ENCODE measurements at regions not wholly inside any gene's neighbourhood (a gene's known extent, or its start where the extent isn't known, plus 50 kb on each side); places are given as distances from the start of the nearest gene placed in this dataset.

GRCh38 chr13:67964986-67965385 lies 734.9 kb upstream of the PCDH9 start:
- TF ChIP-seq CTCF (IDR thresholded peaks at IDR 0.05; ENCODE audit: low read depth, low read length, poor library complexity, severe bottlenecking) = no peak
- TF ChIP-seq EZH2phosphoT487 (IDR thresholded peaks at IDR 0.05; ENCODE audit: borderline replicate concordance, low read length) = no peak

Measured in DOHH2 (cell line).